Fibroblast of lung (primary cell): ENCODE measurements at regions not wholly inside any gene's neighbourhood (a gene's known extent, or its start where the extent isn't known, plus 50 kb on each side); places are given as distances from the start of the nearest gene placed in this dataset.

Source experiments
- DNase-seq, 2 donors: peaks; one replicate each; pipeline versions ENCODE4 v3.0.0 to v3.0.0-alpha.2; 2010; ENCODE audit warnings: low read depth in 2 of 2
- H2AFZ ChIP-seq: 2 replicates; pipeline ENCODE4 v1.5.1; 2012; ENCODE audit warnings: low read length, control low read depth, inconsistent platforms
- H3K27ac ChIP-seq: 2 replicates; pipeline ENCODE4 v1.5.1; 2011; ENCODE audit warnings: low read length, control low read depth; ENCODE audit not compliant: insufficient read depth
- H3K27me3 ChIP-seq: 2 replicates; pipeline ENCODE4 v1.5.1; 2011; ENCODE audit warnings: mild to moderate bottlenecking, low read length; ENCODE audit not compliant: control insufficient read depth, insufficient read depth
- H3K36me3 ChIP-seq: 2 replicates; pipeline ENCODE4 v1.5.1; 2011; ENCODE audit warnings: low read length; ENCODE audit not compliant: control insufficient read depth, insufficient read depth
- H3K4me1 ChIP-seq: 2 replicates; pipeline ENCODE4 v1.5.1; 2011; ENCODE audit warnings: low read length; ENCODE audit not compliant: control insufficient read depth, insufficient read depth; ENCODE audit errors: extremely low read depth
- H3K4me2 ChIP-seq: 2 replicates; pipeline ENCODE4 v1.5.1; 2011; ENCODE audit warnings: low read length, control low read depth; ENCODE audit not compliant: insufficient read depth; ENCODE audit errors: extremely low read depth
- H3K4me3 ChIP-seq, 4 experiments: fragments of 200-600 bp in 1 of 4; sonication (generic) in 1 of 4; replicated peaks in 1 of 4; 2 replicates each; pipeline ENCODE4 v1.5.1; 2011 to 2016; ENCODE audit warnings: low read length in 4 of 4, low read depth in 3 of 4, mild to moderate bottlenecking in 3 of 4, control low read depth in 2 of 4, inconsistent platforms in 1 of 4, mixed read lengths in 1 of 4; ENCODE audit not compliant: insufficient read depth in 1 of 4; ENCODE audit errors: control extremely low read depth in 1 of 4
- H3K79me2 ChIP-seq: 2 replicates; pipeline ENCODE4 v1.5.1; 2012; ENCODE audit warnings: mild to moderate bottlenecking, low read length, inconsistent platforms; ENCODE audit not compliant: control insufficient read depth, insufficient read depth
- H3K9ac ChIP-seq: 2 replicates; pipeline ENCODE4 v1.5.1; 2011; ENCODE audit warnings: mild to moderate bottlenecking, low read length, control low read depth; ENCODE audit not compliant: insufficient read depth
- H3K9me3 ChIP-seq: 2 replicates; pipeline ENCODE4 v1.5.1; 2012; ENCODE audit warnings: low read depth, low read length; ENCODE audit not compliant: control insufficient read depth, insufficient read depth
- H4K20me1 ChIP-seq: 2 replicates; pipeline ENCODE4 v1.5.1; 2011; ENCODE audit warnings: low read length; ENCODE audit not compliant: control insufficient read depth, insufficient read depth; ENCODE audit errors: extremely low read depth
- CTCF ChIP-seq, 2 donors: IDR thresholded peaks in 1 of 2; conservative IDR thresholded peaks in 1 of 2; 1 replicate in 1 of 2; 2 replicates in 1 of 2; pipeline ENCODE4 v1.5.1; 2011 to 2012; ENCODE audit warnings: low read length in 2 of 2, control low read depth in 1 of 2, inconsistent platforms in 1 of 2, low read depth in 1 of 2, mild to moderate bottlenecking in 1 of 2
- EZH2 ChIP-seq: IDR thresholded peaks from 2 replicates; pipeline ENCODE4 v1.5.1; 2012; ENCODE audit warnings: low read length, control low read depth, mild to moderate bottlenecking; ENCODE audit errors: missing control alignments

GRCh38 chr5:32961059-32961415 lies 249.9 kb downstream of the NPR3 start:
- Histone ChIP-seq H3K27me3 (no peaks in the 10 kb centered on the region), H3K27ac (no peak overlapping the region), H3K36me3 (no peaks in the 10 kb centered on the region), H3K9ac (no peak overlapping the region), H3K79me2 (no peaks in the 10 kb centered on the region), H3K4me1 (no peaks in the 10 kb centered on the region), H4K20me1 (no peaks in the 10 kb centered on the region), H3K4me3 (no peak overlapping the region), H2AFZ (no peak overlapping the region), H3K4me2 (no peak overlapping the region), H3K9me3 (no peaks in the 10 kb centered on the region)
- peak in 1 of 2 donors; percentile 40 for DNase-seq
- TF ChIP-seq CTCF (conservative IDR thresholded peaks at IDR 0.05 in 1 of 2, IDR thresholded peaks at IDR 0.05 in 1 of 2; ENCODE audit: low read depth in 1 of 2, low read length in 2 of 2) (no peak), EZH2 (no peak)

GRCh38 chr5:32964261-32964660 lies 253.1 kb downstream of the NPR3 start:
- Histone ChIP-seq H4K20me1 (no peaks in the 10 kb centered on the region), H2AFZ (no peak overlapping the region), H3K4me1 (no peaks in the 10 kb centered on the region), H3K4me3 (no peak overlapping the region), H3K4me2 (no peak overlapping the region), H3K79me2 (no peaks in the 10 kb centered on the region), H3K36me3 (no peaks in the 10 kb centered on the region), H3K9me3 (no peaks in the 10 kb centered on the region), H3K27me3 (no peaks in the 10 kb centered on the region), H3K9ac (no peak overlapping the region), H3K27ac (no peak overlapping the region)
- DNase-seq: peak in 1 of 2 donors; percentile 38
- TF ChIP-seq CTCF (conservative IDR thresholded peaks at IDR 0.05 in 1 of 2, IDR thresholded peaks at IDR 0.05 in 1 of 2; ENCODE audit: low read depth in 1 of 2, low read length in 2 of 2) (no peak), EZH2 (no peak)

- TF ChIP-seq EZH2 (no peak), CTCF (conservative IDR thresholded peaks at IDR 0.05 in 1 of 2, IDR thresholded peaks at IDR 0.05 in 1 of 2; ENCODE audit: low read depth in 1 of 2, low read length in 2 of 2) (no peak)
- no peak overlapping the region for H2AFZ ChIP-seq
- no peak overlapping the region for H3K4me3 ChIP-seq
- H3K27me3 ChIP-seq: no peaks in the 10 kb centered on the region
- no peaks in the 10 kb centered on the region for H3K4me1 ChIP-seq
- no peaks in the 10 kb centered on the region for H3K79me2 ChIP-seq
- no peaks in the 10 kb centered on the region for H3K9me3 ChIP-seq
- no peak overlapping the region for H3K4me2 ChIP-seq
- no peak overlapping the region for H3K9ac ChIP-seq
- no peak overlapping the region for H3K27ac ChIP-seq
- no peak for DNase-seq
- H3K36me3 ChIP-seq: no peaks in the 10 kb centered on the region
- H4K20me1 ChIP-seq: no peaks in the 10 kb centered on the region
Measured at GRCh38 chr5:32973646-32974045, 262.5 kb downstream of the NPR3 start.
